Pancreas (tissue), 10 donors: ENCODE measurements at regions not wholly inside any gene's neighbourhood (a gene's known extent, or its start where the extent isn't known, plus 50 kb on each side); places are given as distances from the start of the nearest gene placed in this dataset.

ENCODE experiments used
- ATAC-seq, 4 donors: fragments of 200-7000 bp; cut with Tn5 transposase; one replicate each; pipeline versions ENCODE4 v1.8.0 to v1.9.1; 2020; ENCODE audit warnings: mild to moderate bottlenecking in 4 of 4, moderate library complexity in 4 of 4
- DNase-seq, 6 donors: peaks; one replicate each; pipeline ENCODE4 v3.0.0-alpha.2; 2020
- FAIRE-seq: peaks from 2 replicates; lab custom pipeline; 2012; peaks lifted over from hg19 to GRCh38; lab: Jason Lieb, UNC
- H3K27ac ChIP-seq, 4 donors: fragments of 200-600 bp; sonication (generic); 1 replicate in 3 of 4; 2 replicates in 1 of 4; pipeline versions ENCODE4 v1.5.0 to v1.8.0; 2020
- H3K27me3 ChIP-seq, 4 donors: fragments of 200-600 bp; one replicate each; pipeline ENCODE4 v1.8.0; 2021
- H3K36me3 ChIP-seq, 3 donors: fragments of 200-600 bp; sonication (generic) in 1 of 3; one replicate each; pipeline versions ENCODE4 v1.5.0 to v1.8.0; 2020 to 2021
- H3K4me1 ChIP-seq, 3 donors: fragments of 200-600 bp; one replicate each; pipeline ENCODE4 v1.8.0; 2021
- H3K4me3 ChIP-seq, 4 donors: fragments of 200-600 bp; sonication (generic) in 2 of 4; one replicate each; pipeline versions ENCODE4 v1.5.0 to v1.8.0; 2020 to 2021
- H3K9me3 ChIP-seq, 4 donors: fragments of 200-600 bp; one replicate each; pipeline ENCODE4 v1.8.0; 2021
- CTCF ChIP-seq, 4 donors: fragments of 200-600 bp; sonication (generic) in 3 of 4; IDR thresholded peaks; one replicate each; pipeline versions ENCODE4 v1.5.0 to v1.8.0; 2021; ENCODE audit warnings: antibody characterized with exemption in 4 of 4
- WGBS, 2 donors: extraction: QIAGEN DNeasy Blood & Tissue Kit; methylation state at CpG; one replicate each; pipeline ENCODE4 v1.1.7; 2013; 5-methylcytosine and 5-hydroxymethylcytosine counted together
- intact Hi-C, 3 donors: fragments of 100-400 bp; cut with DNase I; formaldehyde crosslinking; loops; one replicate each; pipeline versions ENCODE4 v1.11.1 to v1.14.2; 2022
- donor health status: healthy with polysubstance abuse.
- donor health status: DM: no; HTN: no; CAD: no; lungs with moderate emphysema.
- donor health status: DM: no; HTN: no; CAD: no.
- donor health status: control.
- donor health status: control.
- donor health status: Bipolar disorder and iron deficiency.
- donor health status: DM: yes; HTN: yes; CAD: no.
- donor health status: DM: no; HTN: no; CAD: no.
- donor health status: DM: no; HTN: no; CAD: no.
- donor health status: DM: yes; HTN: yes; CAD: no.

GRCh38 chr16:17817943-17818342 lies 347.2 kb upstream of the XYLT1 start:
- FAIRE-seq (no peak), DNase-seq (no peak), ATAC-seq (no peak)
- H3K27ac ChIP-seq: no peak overlapping the region
- no peaks in the 10 kb centered on the region for H3K9me3 ChIP-seq
- no peaks in the 10 kb centered on the region for H3K4me1 ChIP-seq
- no peaks in the 10 kb centered on the region for H3K36me3 ChIP-seq
- intact Hi-C loops: no loop called here
- WGBS, 2 donors: 42 to 53% methylated on average over 2 of the region's 2 CpGs
- no peak overlapping the region for H3K4me3 ChIP-seq
- no peaks in the 10 kb centered on the region for H3K27me3 ChIP-seq
- no peak for TF ChIP-seq CTCF (IDR thresholded peaks at IDR 0.05)

- 16% methylated on average over 1 of the region's 1 CpG for whole genome bisulfite sequencing, 2 donors
- ATAC-seq (no peak), FAIRE-seq (no peak), DNase-seq (no peak)
- TF ChIP-seq CTCF (IDR thresholded peaks at IDR 0.05): no peak
- no peaks in the 10 kb centered on the region for H3K27me3 ChIP-seq
- no peaks in the 10 kb centered on the region for H3K4me1 ChIP-seq
- no peak overlapping the region for H3K4me3 ChIP-seq
- intact Hi-C loops: no loop called here
- no peak overlapping the region for H3K27ac ChIP-seq
- no peaks in the 10 kb centered on the region for H3K9me3 ChIP-seq
- no peaks in the 10 kb centered on the region for H3K36me3 ChIP-seq
Observed at GRCh38 chr16:17817260-17817659, 346.5 kb upstream of the XYLT1 start.

DNA sequence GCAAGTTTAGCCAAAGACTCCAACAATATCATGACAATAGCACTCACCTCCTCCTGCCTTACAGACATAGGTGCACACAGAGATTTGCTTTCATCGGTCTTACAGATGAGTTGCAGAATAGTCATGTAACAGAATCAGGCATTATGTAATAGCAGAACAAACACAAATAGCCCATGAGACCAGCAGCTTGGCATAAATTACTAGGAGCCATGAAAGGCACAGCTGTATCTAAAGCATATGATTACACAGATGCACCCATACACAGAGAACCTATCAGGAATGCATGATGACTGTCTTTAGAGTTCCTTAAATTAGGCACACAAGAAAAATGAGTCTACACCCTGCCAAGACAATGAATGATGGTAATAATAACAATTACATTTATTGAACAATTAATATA lies 342.0 kb upstream of the XYLT1 start:
- no peak for ATAC-seq
- H3K27me3 ChIP-seq: no peaks in the 10 kb centered on the region
- no peak overlapping the region for H3K27ac ChIP-seq
- no peak for DNase-seq
- no peak overlapping the region for H3K4me3 ChIP-seq
- 67 to 80% methylated on average over 1 of the region's 1 CpG for WGBS, 2 donors
- no peak for TF ChIP-seq CTCF (IDR thresholded peaks at IDR 0.05)
- no peaks in the 10 kb centered on the region for H3K36me3 ChIP-seq
- H3K4me1 ChIP-seq: no peaks in the 10 kb centered on the region
- no peak for FAIRE-seq
- no peaks in the 10 kb centered on the region for H3K9me3 ChIP-seq
- intact Hi-C loops: no loop called here

- DNase-seq (no peak), FAIRE-seq (no peak), ATAC-seq (no peak)
- 31% methylated on average over 8 of the region's 8 CpGs for WGBS, 2 donors
- Histone ChIP-seq H3K36me3 (no peaks in the 10 kb centered on the region), H3K27me3 (no peaks in the 10 kb centered on the region), H3K4me3 (no peak overlapping the region), H3K27ac (no peak overlapping the region), H3K9me3 (no peaks in the 10 kb centered on the region), H3K4me1 (no peaks in the 10 kb centered on the region)
- intact Hi-C loops: no loop called here
- no peak for TF ChIP-seq CTCF (IDR thresholded peaks at IDR 0.05)
Observed at GRCh38 chr16:17804857-17805256, 334.1 kb upstream of the XYLT1 start.

DNA sequence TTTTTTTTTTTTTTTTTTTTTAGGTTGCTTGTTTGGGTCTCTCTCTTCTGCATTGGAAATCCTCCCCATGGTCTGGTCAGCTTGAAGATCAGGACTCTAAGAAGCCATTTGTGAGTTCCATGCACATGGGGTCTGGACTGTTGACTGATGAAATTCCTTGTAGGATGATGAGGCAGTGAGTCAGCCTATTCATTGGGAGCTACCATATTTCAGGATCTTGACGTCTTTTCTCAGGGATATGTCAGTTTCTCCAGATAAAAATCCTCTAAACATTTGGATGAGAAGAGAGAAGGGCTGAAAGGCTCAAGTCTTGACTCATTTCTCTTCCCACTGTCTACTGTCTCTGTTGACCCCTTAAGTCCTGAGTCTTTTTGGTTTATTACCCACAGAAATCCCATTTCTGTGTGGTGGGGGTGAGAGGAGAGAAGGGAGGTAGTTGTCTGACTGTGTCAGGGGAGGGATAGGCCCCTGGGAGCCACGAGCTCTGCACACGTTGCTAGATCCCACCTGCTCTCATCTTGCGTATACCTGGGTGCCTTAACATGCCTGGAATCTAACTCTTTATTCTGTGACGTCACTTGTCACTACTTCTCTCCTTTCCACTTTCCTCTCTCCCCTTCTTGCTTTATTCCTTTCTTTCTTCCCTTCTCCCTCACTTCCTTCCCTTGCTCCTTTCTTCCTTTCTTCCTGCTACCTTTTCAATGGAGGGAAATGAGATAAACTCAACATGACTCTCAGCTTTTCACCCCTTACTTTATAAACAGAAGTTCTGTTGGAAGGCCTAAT lies 333.1 kb upstream of the XYLT1 start:
- no peaks in the 10 kb centered on the region for H3K9me3 ChIP-seq
- no peak overlapping the region for H3K27ac ChIP-seq
- H3K27me3 ChIP-seq: no peaks in the 10 kb centered on the region
- ATAC-seq (no peak), FAIRE-seq (no peak), DNase-seq (no peak)
- H3K36me3 ChIP-seq: no peaks in the 10 kb centered on the region
- intact Hi-C loops: no loop called here
- H3K4me1 ChIP-seq: no peaks in the 10 kb centered on the region
- H3K4me3 ChIP-seq: no peak overlapping the region
- no peak for TF ChIP-seq CTCF (IDR thresholded peaks at IDR 0.05)
- 49 to 50% methylated on average over 5 of the region's 5 CpGs for WGBS, 2 donors
